Neural progenitor cell (in vitro differentiated cells): ENCODE measurements at regions not wholly inside any gene's neighbourhood (a gene's known extent, or its start where the extent isn't known, plus 50 kb on each side); places are given as distances from the start of the nearest gene placed in this dataset.

Source experiments
- DNase-seq: peaks from one replicate; pipeline ENCODE4 v3.0.0-alpha.2; 2016; ENCODE audit warnings: low spot score
- H2AFZ ChIP-seq: fragments of 200-600 bp; sonication (generic); replicated peaks from 2 replicates; pipeline ENCODE4 v1.6.1; 2016; ENCODE audit warnings: antibody characterized with exemption
- H3F3A ChIP-seq: fragments of 200-600 bp; sonication (generic); 2 replicates; pipeline ENCODE4 v1.6.1; 2016; ENCODE audit warnings: antibody characterized with exemption, low read depth
- H3K27ac ChIP-seq: fragments of 200-600 bp; sonication (generic); 2 replicates; pipeline ENCODE4 v1.5.1; 2016; ENCODE audit warnings: mild to moderate bottlenecking
- H3K27me3 ChIP-seq: fragments of 200-600 bp; sonication (generic); 2 replicates; pipeline ENCODE4 v1.6.1; 2016; ENCODE audit warnings: mild to moderate bottlenecking, moderate library complexity
- H3K36me3 ChIP-seq: fragments of 200-600 bp; sonication (generic); 2 replicates; pipeline ENCODE4 v1.5.1; 2016
- H3K4me1 ChIP-seq: fragments of 200-600 bp; sonication (generic); 2 replicates; pipeline ENCODE4 v1.6.1; 2016; ENCODE audit warnings: mixed run types
- H3K4me2 ChIP-seq: fragments of 200-600 bp; sonication (generic); 2 replicates; pipeline ENCODE4 v1.6.1; 2016
- H3K4me3 ChIP-seq: fragments of 200-600 bp; sonication (generic); 2 replicates; pipeline ENCODE4 v1.5.1; 2016
- H3K79me2 ChIP-seq: fragments of 200-600 bp; sonication (generic); 2 replicates; pipeline ENCODE4 v1.6.1; 2016; ENCODE audit warnings: low read depth
- H3K9ac ChIP-seq: fragments of 200-600 bp; sonication (generic); 2 replicates; pipeline ENCODE4 v1.6.1; 2016
- H3K9me3 ChIP-seq: fragments of 200-600 bp; sonication (generic); 2 replicates; pipeline ENCODE4 v1.5.1; 2016; ENCODE audit warnings: low read depth
- H4K20me1 ChIP-seq: fragments of 200-600 bp; sonication (generic); 2 replicates; pipeline ENCODE4 v1.6.1; 2016; ENCODE audit warnings: low read depth
- H3K27ac Mint-ChIP-seq: 3 replicates; pipeline ENCODE4 v1.8.0; 2021; ENCODE audit warnings: mixed read lengths
- H3K27me3 Mint-ChIP-seq: 2 replicates; pipeline ENCODE4 v1.8.0; 2022; ENCODE audit warnings: low read depth, mild to moderate bottlenecking, inconsistent platforms, moderate library complexity, mixed read lengths; ENCODE audit not compliant: insufficient read depth
- H3K36me3 Mint-ChIP-seq: 3 replicates; pipeline ENCODE4 v1.8.0; 2021; ENCODE audit warnings: mixed read lengths
- H3K4me1 Mint-ChIP-seq: 3 replicates; pipeline ENCODE4 v1.8.0; 2021; ENCODE audit warnings: mixed read lengths
- H3K4me3 Mint-ChIP-seq: 3 replicates; pipeline ENCODE4 v1.8.0; 2021; ENCODE audit warnings: mild to moderate bottlenecking, moderate library complexity, mixed read lengths
- H3K9me3 Mint-ChIP-seq: 3 replicates; pipeline ENCODE4 v1.8.0; 2020; ENCODE audit warnings: mixed read lengths
- CTCF ChIP-seq: fragments of 200-600 bp; sonication (generic); IDR thresholded peaks from 2 replicates; pipeline ENCODE4 v1.5.1; 2017; ENCODE audit warnings: antibody characterized with exemption, mild to moderate bottlenecking
- EZH2 ChIP-seq: fragments of 200-600 bp; sonication (generic); IDR thresholded peaks from 2 replicates; pipeline ENCODE4 v1.6.1; 2017; ENCODE audit warnings: antibody characterized with exemption, mild to moderate bottlenecking, moderate library complexity
- EZH2phosphoT487 ChIP-seq: fragments of 200-600 bp; sonication (generic); IDR thresholded peaks from 2 replicates; pipeline ENCODE4 v1.6.1; 2017; ENCODE audit warnings: antibody characterized with exemption

- no peak overlapping the region for H3K4me2 ChIP-seq
- H2AFZ ChIP-seq = no peak overlapping the region
- no peaks in the 10 kb centered on the region for H4K20me1 ChIP-seq
- no peaks in the 10 kb centered on the region for H3K4me1 ChIP-seq
- no peaks in the 10 kb centered on the region for H3K4me1 Mint-ChIP-seq
- H3K79me2 ChIP-seq = no peaks in the 10 kb centered on the region
- H3K27me3 ChIP-seq = no peaks in the 10 kb centered on the region
- H3K4me3 Mint-ChIP-seq = no peak overlapping the region
- no peaks in the 10 kb centered on the region for H3K36me3 Mint-ChIP-seq
- no peak overlapping the region for H3K27ac ChIP-seq
- H3K9ac ChIP-seq = no peak overlapping the region
- no peaks in the 10 kb centered on the region for H3K36me3 ChIP-seq
- no peaks in the 10 kb centered on the region for H3K27me3 Mint-ChIP-seq
- no peak for TF ChIP-seq CTCF
- no peak for TF ChIP-seq EZH2
- TF ChIP-seq EZH2phosphoT487 = no peak
- H3K9me3 ChIP-seq = peaks cover 13% of the 10 kb centered on the region
- DNase-seq = no peak
- no peak overlapping the region for H3K4me3 ChIP-seq
- H3K9me3 Mint-ChIP-seq = peaks cover 32% of the 10 kb centered on the region
- H3F3A ChIP-seq = no peaks in the 10 kb centered on the region
- no peak overlapping the region for H3K27ac Mint-ChIP-seq
Observed at GRCh38 chr16:35234679-35235078, 1775.3 kb downstream of the TP53TG3F start.

DNA sequence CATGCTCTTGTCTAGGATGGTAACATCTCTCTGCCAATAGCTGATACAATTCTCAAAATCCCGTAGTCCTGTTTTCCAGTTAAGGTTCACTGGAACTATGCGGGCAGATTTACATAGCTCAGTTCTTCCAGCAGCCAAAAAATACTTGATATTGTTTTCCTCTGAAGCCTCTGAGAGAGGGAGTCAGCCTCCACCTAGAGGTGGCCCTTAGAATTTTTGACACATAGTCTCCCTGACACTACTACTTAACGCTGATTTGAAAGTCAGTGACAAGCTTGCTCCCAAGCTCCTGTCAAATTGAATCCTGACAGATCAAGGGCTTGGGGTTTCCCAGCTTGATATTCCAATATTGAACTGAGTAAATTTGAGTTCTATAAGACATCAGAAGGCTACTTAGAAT is 1780.1 kb downstream of the TP53TG3F start:
- Mint-ChIP-seq H3K4me3 (no peak overlapping the region), H3K36me3 (no peaks in the 10 kb centered on the region), H3K27me3 (no peaks in the 10 kb centered on the region), H3K27ac (no peak overlapping the region), H3K4me1 (no peaks in the 10 kb centered on the region), H3K9me3 (peaks cover 32% of the 10 kb centered on the region)
- no peaks in the 10 kb centered on the region for H3K27me3 ChIP-seq
- no peak for DNase-seq
- no peak overlapping the region for H3K4me3 ChIP-seq
- no peak for TF ChIP-seq EZH2phosphoT487
- TF ChIP-seq EZH2 = no peak
- no peak for TF ChIP-seq CTCF
- H2AFZ ChIP-seq = no peak overlapping the region
- no peaks in the 10 kb centered on the region for H3K79me2 ChIP-seq
- no peaks in the 10 kb centered on the region for H3F3A ChIP-seq
- H3K4me1 ChIP-seq = no peaks in the 10 kb centered on the region
- peaks cover 24% of the 10 kb centered on the region for H3K9me3 ChIP-seq
- H3K9ac ChIP-seq = no peak overlapping the region
- H4K20me1 ChIP-seq = no peaks in the 10 kb centered on the region
- H3K4me2 ChIP-seq = no peak overlapping the region
- H3K27ac ChIP-seq = no peak overlapping the region
- H3K36me3 ChIP-seq = no peaks in the 10 kb centered on the region

- Histone ChIP-seq H3K4me3 (no peak overlapping the region), H3K27me3 (no peaks in the 10 kb centered on the region), H3K27ac (no peak overlapping the region), H2AFZ (no peak overlapping the region), H3K36me3 (no peaks in the 10 kb centered on the region), H3K79me2 (no peaks in the 10 kb centered on the region), H3K9me3 (peaks cover 19% of the 10 kb centered on the region), H3K4me2 (no peak overlapping the region), H3K4me1 (no peaks in the 10 kb centered on the region), H4K20me1 (no peaks in the 10 kb centered on the region), H3F3A (no peaks in the 10 kb centered on the region), H3K9ac (no peak overlapping the region)
- Mint-ChIP-seq H3K4me3 (no peak overlapping the region), H3K9me3 (peaks cover 39% of the 10 kb centered on the region), H3K4me1 (no peaks in the 10 kb centered on the region), H3K36me3 (no peaks in the 10 kb centered on the region), H3K27me3 (peaks cover 4% of the 10 kb centered on the region), H3K27ac (no peak overlapping the region)
- TF ChIP-seq CTCF = no peak
- TF ChIP-seq EZH2 = no peak
- TF ChIP-seq EZH2phosphoT487 = no peak
- DNase-seq = no peak
Observed at GRCh38 chr16:35249051-35249450, 1789.6 kb downstream of the TP53TG3F start.
